Activated CD8-positive, alpha-beta T cell treated with anti-CD3 and anti-CD28 coated beads for 36 hours (primary cell): ENCODE measurements at regions not wholly inside any gene's neighbourhood (a gene's known extent, or its start where the extent isn't known, plus 50 kb on each side); places are given as distances from the start of the nearest gene placed in this dataset.

Experiments used
- ATAC-seq: fragments of 200-7000 bp; cut with Tn5 transposase; one replicate; pipeline ENCODE4 v1.10.0; 2021; ENCODE audit warnings: mild to moderate bottlenecking, moderate library complexity
- CTCF ChIA-PET: fragments of 350-600 bp; sonication (Branson Sonifier 250); formaldehyde crosslinking; loops from one replicate; lab custom pipeline; 2021; ENCODE audit warnings: antibody characterized with exemption; lab: Charles Lee
- POLR2A ChIA-PET: fragments of 350-600 bp; sonication (Branson Sonifier 250); formaldehyde crosslinking; loops from one replicate; lab custom pipeline; 2021; ENCODE audit warnings: antibody characterized with exemption; lab: Charles Lee
- DNase-seq: peaks from one replicate; pipeline ENCODE4 v3.0.0-alpha.2; 2020
- H3K27ac Mint-ChIP-seq: one replicate; pipeline ENCODE4 v1.8.0; 2021; ENCODE audit warnings: mild to moderate bottlenecking, mixed read lengths
- H3K27me3 Mint-ChIP-seq: one replicate; pipeline ENCODE4 v1.8.0; 2021; ENCODE audit warnings: mixed read lengths
- H3K36me3 Mint-ChIP-seq: one replicate; pipeline ENCODE4 v1.8.0; 2021; ENCODE audit warnings: low read depth, mixed read lengths
- H3K4me1 Mint-ChIP-seq: one replicate; pipeline ENCODE4 v1.8.0; 2021; ENCODE audit warnings: low read depth, mixed read lengths
- H3K4me3 Mint-ChIP-seq: one replicate; pipeline ENCODE4 v1.8.0; 2021; ENCODE audit warnings: mild to moderate bottlenecking, moderate library complexity, mixed read lengths
- H3K9me3 Mint-ChIP-seq: one replicate; pipeline ENCODE4 v1.8.0; 2021; ENCODE audit warnings: mixed read lengths
- CTCF ChIP-seq: fragments of 200-600 bp; IDR thresholded peaks from one replicate; pipeline ENCODE4 v1.8.0; 2022; ENCODE audit warnings: antibody characterized with exemption, mild to moderate bottlenecking
- intact Hi-C: fragments of 100-400 bp; cut with micrococcal nuclease; formaldehyde crosslinking; loops from one replicate; pipeline ENCODE4 v1.10.0; 2022

GRCh38 chr10:43978936-43979335, 330.3 kb upstream of the ZNF32 start:
- DNase-seq (no peak), ATAC-seq (no peak)
- Mint-ChIP-seq H3K27ac (no peak overlapping the region), H3K27me3 (no peaks in the 10 kb centered on the region), H3K4me3 (no peak overlapping the region), H3K36me3 (no peaks in the 10 kb centered on the region), H3K4me1 (peaks cover 9% of the 10 kb centered on the region), H3K9me3 (no peaks in the 10 kb centered on the region)
- CTCF ChIA-PET = no interaction called here
- intact Hi-C loops = no loop called here
- no peak for TF ChIP-seq CTCF
- POLR2A ChIA-PET = no interaction called here

- Mint-ChIP-seq H3K9me3 (no peaks in the 10 kb centered on the region), H3K27ac (no peak overlapping the region), H3K4me1 (peaks cover 9% of the 10 kb centered on the region), H3K36me3 (no peaks in the 10 kb centered on the region), H3K27me3 (no peaks in the 10 kb centered on the region), H3K4me3 (no peak overlapping the region)
- no peak for DNase-seq
- CTCF ChIA-PET = no interaction called here
- intact Hi-C loops = no loop called here
- ATAC-seq = no peak
- TF ChIP-seq CTCF = no peak
- POLR2A ChIA-PET = no interaction called here
These were observed 329.4 kb upstream of the ZNF32 start for GRCh38 chr10:43978091-43978490.

- Mint-ChIP-seq H3K27me3 (no peaks in the 10 kb centered on the region), H3K9me3 (no peaks in the 10 kb centered on the region), H3K27ac (no peak overlapping the region), H3K4me1 (peaks cover 9% of the 10 kb centered on the region), H3K36me3 (no peaks in the 10 kb centered on the region), H3K4me3 (no peak overlapping the region)
- CTCF ChIA-PET = no interaction called here
- POLR2A ChIA-PET = no interaction called here
- no peak for ATAC-seq
- no peak for TF ChIP-seq CTCF
- intact Hi-C loops = no loop called here
- no peak for DNase-seq
These were observed 327.6 kb upstream of the ZNF32 start for GRCh38 chr10:43976292-43976691.

- Mint-ChIP-seq H3K4me1 (no peaks in the 10 kb centered on the region), H3K9me3 (no peaks in the 10 kb centered on the region), H3K36me3 (no peaks in the 10 kb centered on the region), H3K27ac (no peak overlapping the region), H3K4me3 (no peak overlapping the region), H3K27me3 (peaks cover 1% of the 10 kb centered on the region)
- no peak for TF ChIP-seq CTCF
- intact Hi-C loops = no loop called here
- ChIA-PET POLR2A (no interaction called here), CTCF (no interaction called here)
- DNase-seq = no peak
- no peak for ATAC-seq
These were observed 325.1 kb upstream of the ZNF32 start for GRCh38 chr10:43973801-43974200.

- Mint-ChIP-seq H3K27me3 (peaks cover 1% of the 10 kb centered on the region), H3K9me3 (no peaks in the 10 kb centered on the region), H3K4me3 (no peak overlapping the region), H3K4me1 (no peaks in the 10 kb centered on the region), H3K36me3 (no peaks in the 10 kb centered on the region), H3K27ac (no peak overlapping the region)
- no peak for DNase-seq
- POLR2A ChIA-PET = no interaction called here
- no peak for TF ChIP-seq CTCF
- CTCF ChIA-PET = no interaction called here
- no peak for ATAC-seq
- intact Hi-C loops = no loop called here
These were observed 324.4 kb upstream of the ZNF32 start for GRCh38 chr10:43972976-43973647.
